WTC11 (cell line): ENCODE measurements at regions not wholly inside any gene's neighbourhood (a gene's known extent, or its start where the extent isn't known, plus 50 kb on each side); places are given as distances from the start of the nearest gene placed in this dataset.

Experiments
- ATAC-seq: fragments of 200-7000 bp; cut with Tn5 transposase; 2 replicates; pipeline ENCODE4 v1.10.0; 2021; ENCODE audit warnings: mild to moderate bottlenecking, moderate library complexity
- CTCF ChIA-PET: fragments of 300-600 bp; sonication (Branson Sonifier 250); formaldehyde crosslinking; loops from one replicate; lab custom pipeline; 2021; ENCODE audit warnings: antibody characterized with exemption; lab: Charles Lee
- POLR2A ChIA-PET: fragments of 350-600 bp; sonication (Branson Sonifier 250); formaldehyde crosslinking; loops from one replicate; lab custom pipeline; 2021; ENCODE audit warnings: antibody characterized with exemption; lab: Charles Lee
- DNase-seq: peaks from one replicate; pipeline ENCODE4 v3.0.0; 2021; ENCODE audit warnings: low spot score
- H3K27ac Mint-ChIP-seq: 2 replicates; pipeline ENCODE4 v1.8.0; 2021; ENCODE audit warnings: mixed read lengths
- H3K27me3 Mint-ChIP-seq: 2 replicates; pipeline ENCODE4 v1.8.0; 2021; ENCODE audit warnings: low read depth, mild to moderate bottlenecking, moderate library complexity, mixed read lengths
- H3K36me3 Mint-ChIP-seq: 2 replicates; pipeline ENCODE4 v1.8.0; 2021; ENCODE audit warnings: mixed read lengths
- H3K4me1 Mint-ChIP-seq: 2 replicates; pipeline ENCODE4 v1.8.0; 2022; ENCODE audit warnings: mixed read lengths
- H3K4me3 Mint-ChIP-seq: 2 replicates; pipeline ENCODE4 v1.8.0; 2021; ENCODE audit warnings: mild to moderate bottlenecking, moderate library complexity, mixed read lengths
- H3K9me3 Mint-ChIP-seq: 2 replicates; pipeline ENCODE4 v1.8.0; 2021; ENCODE audit warnings: mixed read lengths
- ELF4 ChIP-seq: sonication (generic); formaldehyde crosslinking; IDR thresholded peaks from 2 replicates; pipeline ENCODE4 v1.8.1; 2022; ENCODE audit warnings: low read depth, mild to moderate bottlenecking, moderate library complexity, missing genetic modification reagents
- EMX1 ChIP-seq: fragments of 250-450 bp; sonication (Bioruptor Pico); IDR thresholded peaks from 2 replicates; pipeline ENCODE4 v1.8.0; 2021; ENCODE audit warnings: mild to moderate bottlenecking
- ESRRA ChIP-seq: sonication (generic); formaldehyde crosslinking; IDR thresholded peaks from 2 replicates; pipeline ENCODE4 v1.8.1; 2022; ENCODE audit warnings: mild to moderate bottlenecking, missing genetic modification reagents, borderline replicate concordance
- GABPB1 ChIP-seq: sonication (generic); formaldehyde crosslinking; IDR thresholded peaks from 2 replicates; pipeline ENCODE4 v1.8.1; 2023; ENCODE audit warnings: mild to moderate bottlenecking, missing genetic modification reagents
- JUN ChIP-seq: sonication (generic); formaldehyde crosslinking; IDR thresholded peaks from 2 replicates; pipeline ENCODE4 v1.8.0; 2023; ENCODE audit warnings: mild to moderate bottlenecking, missing genetic modification reagents
- MXD4 ChIP-seq: fragments of 250-450 bp; sonication (Bioruptor Pico); IDR thresholded peaks from 2 replicates; pipeline ENCODE4 v1.8.0; 2021; ENCODE audit warnings: mild to moderate bottlenecking, moderate library complexity, borderline replicate concordance
- MYBL2 ChIP-seq: sonication (generic); formaldehyde crosslinking; IDR thresholded peaks from 2 replicates; pipeline ENCODE4 v1.8.1; 2023; ENCODE audit warnings: mild to moderate bottlenecking, moderate library complexity, missing genetic modification reagents
- PRRX2 ChIP-seq: fragments of 250-450 bp; sonication (Bioruptor Pico); IDR thresholded peaks from 2 replicates; pipeline ENCODE4 v1.8.0; 2021; ENCODE audit warnings: mild to moderate bottlenecking
- RELA ChIP-seq: sonication (generic); formaldehyde crosslinking; IDR thresholded peaks from 2 replicates; pipeline ENCODE4 v1.8.1; 2022; ENCODE audit warnings: missing genetic modification reagents, mild to moderate bottlenecking, borderline replicate concordance
- SMAD4 ChIP-seq: sonication (generic); formaldehyde crosslinking; IDR thresholded peaks from 2 replicates; pipeline ENCODE4 v1.8.0; 2022; ENCODE audit warnings: mild to moderate bottlenecking, missing genetic modification reagents
- ZBTB21 ChIP-seq: sonication (generic); formaldehyde crosslinking; IDR thresholded peaks from 2 replicates; pipeline ENCODE4 v1.8.1; 2023; ENCODE audit warnings: mild to moderate bottlenecking, missing genetic modification reagents, borderline replicate concordance
- ZNF232 ChIP-seq: sonication (generic); formaldehyde crosslinking; IDR thresholded peaks from 2 replicates; pipeline ENCODE4 v1.8.0; 2022; ENCODE audit warnings: mild to moderate bottlenecking, missing genetic modification reagents
- TF ChIP-seq, protein P1 (sequence below): sonication (generic); formaldehyde crosslinking; IDR thresholded peaks from 2 replicates; pipeline ENCODE4 v1.8.1; 2023; ENCODE audit warnings: mild to moderate bottlenecking, moderate library complexity, missing genetic modification reagents
- TF ChIP-seq, protein P2 (sequence below): fragments of 250-450 bp; sonication (Bioruptor Pico); IDR thresholded peaks from 2 replicates; pipeline ENCODE4 v1.8.0; 2021; ENCODE audit warnings: mild to moderate bottlenecking
- TF ChIP-seq, protein P3 (sequence below): sonication (generic); formaldehyde crosslinking; IDR thresholded peaks from 2 replicates; pipeline ENCODE4 v1.8.1; 2023; ENCODE audit warnings: mild to moderate bottlenecking, missing genetic modification reagents, moderate library complexity
- TF ChIP-seq, protein P4 (sequence below): sonication (generic); formaldehyde crosslinking; IDR thresholded peaks from 2 replicates; pipeline ENCODE4 v1.8.1; 2023; ENCODE audit warnings: mild to moderate bottlenecking, missing genetic modification reagents, borderline replicate concordance
- TF ChIP-seq, protein P5 (sequence below): fragments of 250-450 bp; sonication (Bioruptor Pico); IDR thresholded peaks from 2 replicates; pipeline ENCODE4 v1.9.0; 2021; ENCODE audit warnings: mild to moderate bottlenecking, borderline replicate concordance
- TF ChIP-seq, protein P6 (sequence below): fragments of 250-450 bp; sonication (Bioruptor Pico); IDR thresholded peaks from 2 replicates; pipeline ENCODE4 v1.9.0; 2021; ENCODE audit warnings: mild to moderate bottlenecking

DNA sequence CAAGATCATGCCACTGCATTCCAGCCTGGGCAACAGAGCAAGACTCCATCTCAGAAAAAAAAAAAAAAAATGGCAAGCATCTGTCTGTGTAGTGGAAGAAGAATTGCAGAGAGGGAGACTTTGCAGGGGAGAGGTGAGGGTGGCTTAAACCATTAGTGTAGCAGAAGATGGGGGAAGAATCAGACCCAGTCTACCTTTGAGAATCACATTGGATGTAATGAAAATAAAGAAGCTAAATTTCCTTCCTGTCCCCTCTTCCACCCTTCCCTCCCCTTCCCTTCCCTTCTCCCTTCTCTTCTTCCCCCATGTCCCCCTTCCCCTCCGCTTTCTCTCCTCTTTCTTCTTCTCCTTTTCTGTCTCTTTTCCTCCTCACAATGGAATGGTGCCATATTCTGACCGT lies 180.8 kb upstream of the SVIL start (continued):
- TF ChIP-seq, protein P1, sequence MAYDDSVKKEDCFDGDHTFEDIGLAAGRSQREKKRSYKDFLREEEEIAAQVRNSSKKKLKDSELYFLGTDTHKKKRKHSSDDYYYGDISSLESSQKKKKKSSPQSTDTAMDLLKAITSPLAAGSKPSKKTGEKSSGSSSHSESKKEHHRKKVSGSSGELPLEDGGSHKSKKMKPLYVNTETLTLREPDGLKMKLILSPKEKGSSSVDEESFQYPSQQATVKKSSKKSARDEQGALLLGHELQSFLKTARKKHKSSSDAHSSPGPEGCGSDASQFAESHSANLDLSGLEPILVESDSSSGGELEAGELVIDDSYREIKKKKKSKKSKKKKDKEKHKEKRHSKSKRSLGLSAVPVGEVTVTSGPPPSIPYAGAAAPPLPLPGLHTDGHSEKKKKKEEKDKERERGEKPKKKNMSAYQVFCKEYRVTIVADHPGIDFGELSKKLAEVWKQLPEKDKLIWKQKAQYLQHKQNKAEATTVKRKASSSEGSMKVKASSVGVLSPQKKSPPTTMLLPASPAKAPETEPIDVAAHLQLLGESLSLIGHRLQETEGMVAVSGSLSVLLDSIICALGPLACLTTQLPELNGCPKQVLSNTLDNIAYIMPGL (CRISPR knock-in tag), result no peak
- no peak for TF ChIP-seq ZBTB21 (CRISPR knock-in tag)
- no peak for TF ChIP-seq ZNF232
- TF ChIP-seq ESRRA (CRISPR knock-in tag), result no peak
- TF ChIP-seq, protein P2, sequence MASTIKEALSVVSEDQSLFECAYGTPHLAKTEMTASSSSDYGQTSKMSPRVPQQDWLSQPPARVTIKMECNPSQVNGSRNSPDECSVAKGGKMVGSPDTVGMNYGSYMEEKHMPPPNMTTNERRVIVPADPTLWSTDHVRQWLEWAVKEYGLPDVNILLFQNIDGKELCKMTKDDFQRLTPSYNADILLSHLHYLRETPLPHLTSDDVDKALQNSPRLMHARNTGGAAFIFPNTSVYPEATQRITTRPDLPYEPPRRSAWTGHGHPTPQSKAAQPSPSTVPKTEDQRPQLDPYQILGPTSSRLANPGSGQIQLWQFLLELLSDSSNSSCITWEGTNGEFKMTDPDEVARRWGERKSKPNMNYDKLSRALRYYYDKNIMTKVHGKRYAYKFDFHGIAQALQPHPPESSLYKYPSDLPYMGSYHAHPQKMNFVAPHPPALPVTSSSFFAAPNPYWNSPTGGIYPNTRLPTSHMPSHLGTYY, result no peak
- TF ChIP-seq EMX1, result no peak
- TF ChIP-seq, protein P3, sequence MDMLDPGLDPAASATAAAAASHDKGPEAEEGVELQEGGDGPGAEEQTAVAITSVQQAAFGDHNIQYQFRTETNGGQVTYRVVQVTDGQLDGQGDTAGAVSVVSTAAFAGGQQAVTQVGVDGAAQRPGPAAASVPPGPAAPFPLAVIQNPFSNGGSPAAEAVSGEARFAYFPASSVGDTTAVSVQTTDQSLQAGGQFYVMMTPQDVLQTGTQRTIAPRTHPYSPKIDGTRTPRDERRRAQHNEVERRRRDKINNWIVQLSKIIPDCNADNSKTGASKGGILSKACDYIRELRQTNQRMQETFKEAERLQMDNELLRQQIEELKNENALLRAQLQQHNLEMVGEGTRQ (CRISPR knock-in tag), result no peak
- TF ChIP-seq RELA, result no peak
- TF ChIP-seq SMAD4 (CRISPR knock-in tag), result no peak
- TF ChIP-seq, protein P4, sequence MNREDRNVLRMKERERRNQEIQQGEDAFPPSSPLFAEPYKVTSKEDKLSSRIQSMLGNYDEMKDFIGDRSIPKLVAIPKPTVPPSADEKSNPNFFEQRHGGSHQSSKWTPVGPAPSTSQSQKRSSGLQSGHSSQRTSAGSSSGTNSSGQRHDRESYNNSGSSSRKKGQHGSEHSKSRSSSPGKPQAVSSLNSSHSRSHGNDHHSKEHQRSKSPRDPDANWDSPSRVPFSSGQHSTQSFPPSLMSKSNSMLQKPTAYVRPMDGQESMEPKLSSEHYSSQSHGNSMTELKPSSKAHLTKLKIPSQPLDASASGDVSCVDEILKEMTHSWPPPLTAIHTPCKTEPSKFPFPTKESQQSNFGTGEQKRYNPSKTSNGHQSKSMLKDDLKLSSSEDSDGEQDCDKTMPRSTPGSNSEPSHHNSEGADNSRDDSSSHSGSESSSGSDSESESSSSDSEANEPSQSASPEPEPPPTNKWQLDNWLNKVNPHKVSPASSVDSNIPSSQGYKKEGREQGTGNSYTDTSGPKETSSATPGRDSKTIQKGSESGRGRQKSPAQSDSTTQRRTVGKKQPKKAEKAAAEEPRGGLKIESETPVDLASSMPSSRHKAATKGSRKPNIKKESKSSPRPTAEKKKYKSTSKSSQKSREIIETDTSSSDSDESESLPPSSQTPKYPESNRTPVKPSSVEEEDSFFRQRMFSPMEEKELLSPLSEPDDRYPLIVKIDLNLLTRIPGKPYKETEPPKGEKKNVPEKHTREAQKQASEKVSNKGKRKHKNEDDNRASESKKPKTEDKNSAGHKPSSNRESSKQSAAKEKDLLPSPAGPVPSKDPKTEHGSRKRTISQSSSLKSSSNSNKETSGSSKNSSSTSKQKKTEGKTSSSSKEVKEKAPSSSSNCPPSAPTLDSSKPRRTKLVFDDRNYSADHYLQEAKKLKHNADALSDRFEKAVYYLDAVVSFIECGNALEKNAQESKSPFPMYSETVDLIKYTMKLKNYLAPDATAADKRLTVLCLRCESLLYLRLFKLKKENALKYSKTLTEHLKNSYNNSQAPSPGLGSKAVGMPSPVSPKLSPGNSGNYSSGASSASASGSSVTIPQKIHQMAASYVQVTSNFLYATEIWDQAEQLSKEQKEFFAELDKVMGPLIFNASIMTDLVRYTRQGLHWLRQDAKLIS, result no peak

DNA sequence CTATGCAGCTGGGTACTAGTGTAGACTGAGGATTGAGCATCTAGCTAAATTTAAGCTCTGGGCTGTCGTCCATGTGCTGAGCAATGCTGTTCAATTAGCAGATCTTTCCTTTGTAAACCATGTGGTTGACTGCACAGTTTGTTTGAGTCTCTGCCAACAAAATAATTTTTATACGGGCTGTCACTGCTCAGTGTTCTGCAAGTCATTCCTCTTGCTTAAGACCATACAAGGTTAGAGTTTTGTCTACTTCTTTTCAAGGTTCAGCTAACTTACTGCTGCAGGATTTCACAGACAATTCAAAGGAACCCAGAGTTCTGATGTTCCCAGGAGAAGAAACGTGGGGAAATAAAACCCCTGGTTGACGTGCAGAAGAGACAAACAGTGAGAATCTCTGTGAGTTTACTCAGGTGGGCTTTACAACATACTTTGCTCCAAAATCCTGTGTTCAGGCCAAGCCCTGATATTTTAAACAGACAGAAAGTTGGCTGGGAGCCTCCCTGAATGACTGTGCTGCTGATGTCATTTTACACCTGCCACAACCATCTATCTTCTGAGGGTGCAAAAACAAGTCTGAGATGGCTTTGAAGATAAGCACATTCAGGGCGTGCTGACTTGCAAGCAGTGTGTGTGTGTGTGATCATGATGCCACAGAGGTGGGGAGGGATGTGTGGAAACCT lies 177.1 kb upstream of the SVIL start:
- Mint-ChIP-seq H3K4me1 (no peaks in the 10 kb centered on the region), H3K4me3 (no peak overlapping the region), H3K27ac (no peak overlapping the region), H3K36me3 (no peaks in the 10 kb centered on the region), H3K9me3 (no peaks in the 10 kb centered on the region), H3K27me3 (0 out of 2 replicates have a peak, but pooled peaks cover 2% of the 10 kb centered on the region)
- ATAC-seq (no peak), DNase-seq (no peak)
- ChIA-PET POLR2A (no interaction called here), CTCF (no interaction called here)
- TF ChIP-seq EMX1, result no peak
- TF ChIP-seq, protein P5, sequence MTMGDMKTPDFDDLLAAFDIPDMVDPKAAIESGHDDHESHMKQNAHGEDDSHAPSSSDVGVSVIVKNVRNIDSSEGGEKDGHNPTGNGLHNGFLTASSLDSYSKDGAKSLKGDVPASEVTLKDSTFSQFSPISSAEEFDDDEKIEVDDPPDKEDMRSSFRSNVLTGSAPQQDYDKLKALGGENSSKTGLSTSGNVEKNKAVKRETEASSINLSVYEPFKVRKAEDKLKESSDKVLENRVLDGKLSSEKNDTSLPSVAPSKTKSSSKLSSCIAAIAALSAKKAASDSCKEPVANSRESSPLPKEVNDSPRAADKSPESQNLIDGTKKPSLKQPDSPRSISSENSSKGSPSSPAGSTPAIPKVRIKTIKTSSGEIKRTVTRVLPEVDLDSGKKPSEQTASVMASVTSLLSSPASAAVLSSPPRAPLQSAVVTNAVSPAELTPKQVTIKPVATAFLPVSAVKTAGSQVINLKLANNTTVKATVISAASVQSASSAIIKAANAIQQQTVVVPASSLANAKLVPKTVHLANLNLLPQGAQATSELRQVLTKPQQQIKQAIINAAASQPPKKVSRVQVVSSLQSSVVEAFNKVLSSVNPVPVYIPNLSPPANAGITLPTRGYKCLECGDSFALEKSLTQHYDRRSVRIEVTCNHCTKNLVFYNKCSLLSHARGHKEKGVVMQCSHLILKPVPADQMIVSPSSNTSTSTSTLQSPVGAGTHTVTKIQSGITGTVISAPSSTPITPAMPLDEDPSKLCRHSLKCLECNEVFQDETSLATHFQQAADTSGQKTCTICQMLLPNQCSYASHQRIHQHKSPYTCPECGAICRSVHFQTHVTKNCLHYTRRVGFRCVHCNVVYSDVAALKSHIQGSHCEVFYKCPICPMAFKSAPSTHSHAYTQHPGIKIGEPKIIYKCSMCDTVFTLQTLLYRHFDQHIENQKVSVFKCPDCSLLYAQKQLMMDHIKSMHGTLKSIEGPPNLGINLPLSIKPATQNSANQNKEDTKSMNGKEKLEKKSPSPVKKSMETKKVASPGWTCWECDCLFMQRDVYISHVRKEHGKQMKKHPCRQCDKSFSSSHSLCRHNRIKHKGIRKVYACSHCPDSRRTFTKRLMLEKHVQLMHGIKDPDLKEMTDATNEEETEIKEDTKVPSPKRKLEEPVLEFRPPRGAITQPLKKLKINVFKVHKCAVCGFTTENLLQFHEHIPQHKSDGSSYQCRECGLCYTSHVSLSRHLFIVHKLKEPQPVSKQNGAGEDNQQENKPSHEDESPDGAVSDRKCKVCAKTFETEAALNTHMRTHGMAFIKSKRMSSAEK (CRISPR knock-in tag), result no peak
- TF ChIP-seq JUN (CRISPR knock-in tag), result no peak
- TF ChIP-seq, protein P6, sequence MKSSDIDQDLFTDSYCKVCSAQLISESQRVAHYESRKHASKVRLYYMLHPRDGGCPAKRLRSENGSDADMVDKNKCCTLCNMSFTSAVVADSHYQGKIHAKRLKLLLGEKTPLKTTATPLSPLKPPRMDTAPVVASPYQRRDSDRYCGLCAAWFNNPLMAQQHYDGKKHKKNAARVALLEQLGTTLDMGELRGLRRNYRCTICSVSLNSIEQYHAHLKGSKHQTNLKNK (CRISPR knock-in tag), result no peak
- TF ChIP-seq, protein P1 (CRISPR knock-in tag), result no peak
- no peak for TF ChIP-seq MYBL2 (CRISPR knock-in tag)
- no peak for TF ChIP-seq PRRX2 (CRISPR knock-in tag)
- TF ChIP-seq MXD4, result no peak
- no peak for TF ChIP-seq GABPB1 (CRISPR knock-in tag)
- TF ChIP-seq ELF4 (CRISPR knock-in tag), result no peak
